A673 (cell line): ENCODE measurements at regions not wholly inside any gene's neighbourhood (a gene's known extent, or its start where the extent isn't known, plus 50 kb on each side); places are given as distances from the start of the nearest gene placed in this dataset.

Experiments used
- CTCF ChIP-seq: fragments of 300-800, 200-600 bp; sonication (generic); conservative IDR thresholded peaks from 2 replicates; pipeline ENCODE4 v1.5.1; 2017; ENCODE audit warnings: low read depth, mild to moderate bottlenecking, antibody characterized with exemption, low read length, moderate library complexity, mixed read lengths
- EZH2 ChIP-seq: fragments of 200-600 bp; sonication (generic); IDR thresholded peaks from 2 replicates; pipeline ENCODE4 v1.6.1; 2017; ENCODE audit warnings: borderline replicate concordance, low read depth, mild to moderate bottlenecking, mixed read lengths, antibody characterized with exemption, low read length; ENCODE audit not compliant: poor library complexity, severe bottlenecking

GRCh38 chr10:89946106-89946505, 244.7 kb downstream of the KIF20B start:
- no peak for TF ChIP-seq CTCF
- TF ChIP-seq EZH2, result no peak
